Fibroblast of skin of back (primary cell): ENCODE measurements at regions not wholly inside any gene's neighbourhood (a gene's known extent, or its start where the extent isn't known, plus 50 kb on each side); places are given as distances from the start of the nearest gene placed in this dataset.
A peak's percentile ranks its signal among the peaks of the same experiment; 100 is the strongest.

ENCODE experiments used
- DNase-seq: peaks from one replicate; pipeline ENCODE4 v3.0.0-alpha.2; 2013

GRCh38 chr20:21575981-21576740, 62.3 kb upstream of the NKX2-2 start:
- DNase-seq, result no peak

- DNase-seq, result no peak
Measured at GRCh38 chr20:21575167-21575566, 61.3 kb upstream of the NKX2-2 start.

DNA sequence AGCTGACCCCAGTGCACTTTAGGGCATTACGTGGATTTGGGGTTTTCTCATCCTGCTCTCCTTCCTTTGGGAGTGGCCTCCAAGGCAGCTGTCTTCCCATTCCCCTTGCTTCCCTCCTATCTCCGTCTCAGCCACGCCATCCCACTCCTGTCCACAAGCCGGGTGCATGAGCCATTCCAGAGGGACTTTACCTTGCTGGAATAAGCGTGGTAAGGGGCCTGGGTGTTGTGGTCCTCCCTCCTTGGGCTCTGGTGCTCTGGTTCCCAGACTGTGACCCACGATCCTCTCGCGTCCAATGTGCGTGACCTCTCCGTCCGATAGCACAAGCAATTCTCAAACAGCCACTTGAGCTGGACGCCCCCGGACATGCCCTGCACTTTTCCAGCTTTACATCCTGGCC, 60.6 kb upstream of the NKX2-2 start:
- no peak for DNase-seq

- DNase-seq, result no peak
Measured at GRCh38 chr20:21573259-21573658, 59.4 kb upstream of the NKX2-2 start.

DNA sequence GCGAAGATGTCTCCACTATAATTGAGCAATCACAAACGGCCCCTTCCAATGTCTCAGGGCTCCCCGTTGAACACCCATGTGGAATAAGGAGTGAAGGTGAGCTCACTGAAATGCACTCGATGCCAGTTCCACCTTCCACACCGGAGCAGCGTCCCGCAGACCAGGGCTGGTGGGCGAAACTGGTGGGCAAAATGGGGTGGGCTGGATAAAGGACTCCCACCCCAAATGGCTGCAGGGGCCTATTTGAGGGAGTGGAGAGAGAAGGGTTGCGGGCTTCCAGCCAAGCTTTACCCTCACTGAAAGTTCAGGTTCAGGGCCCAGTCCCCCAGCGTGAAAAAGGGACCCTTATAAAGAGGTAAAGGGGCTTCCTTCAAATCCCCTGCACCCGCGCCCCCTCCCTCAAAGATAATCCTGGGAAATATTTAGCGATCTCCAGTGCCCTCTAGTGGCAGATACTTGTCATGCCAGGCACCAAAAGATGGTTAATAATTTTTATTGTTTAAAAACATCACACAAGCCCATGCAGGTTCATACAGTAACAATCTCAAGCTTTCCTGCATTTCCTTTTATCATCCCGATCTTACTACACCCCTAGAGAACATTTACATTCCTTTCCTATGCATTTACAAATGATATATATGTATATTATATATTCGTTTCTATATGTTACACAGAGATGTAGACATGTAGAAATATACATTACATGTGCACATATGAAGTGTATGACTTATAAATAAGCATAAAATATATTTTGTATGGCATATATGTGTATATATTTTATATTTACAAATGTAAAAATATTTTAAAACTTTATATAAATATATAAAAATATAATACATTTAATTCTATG, 58.2 kb upstream of the NKX2-2 start:
- DNase-seq, result peak; percentile 6

GRCh38 chr20:21570285-21570992, 56.6 kb upstream of the NKX2-2 start:
- DNase-seq, result no peak

- no peak for DNase-seq
Measured at GRCh38 chr20:21569586-21569985, 55.7 kb upstream of the NKX2-2 start.

DNA sequence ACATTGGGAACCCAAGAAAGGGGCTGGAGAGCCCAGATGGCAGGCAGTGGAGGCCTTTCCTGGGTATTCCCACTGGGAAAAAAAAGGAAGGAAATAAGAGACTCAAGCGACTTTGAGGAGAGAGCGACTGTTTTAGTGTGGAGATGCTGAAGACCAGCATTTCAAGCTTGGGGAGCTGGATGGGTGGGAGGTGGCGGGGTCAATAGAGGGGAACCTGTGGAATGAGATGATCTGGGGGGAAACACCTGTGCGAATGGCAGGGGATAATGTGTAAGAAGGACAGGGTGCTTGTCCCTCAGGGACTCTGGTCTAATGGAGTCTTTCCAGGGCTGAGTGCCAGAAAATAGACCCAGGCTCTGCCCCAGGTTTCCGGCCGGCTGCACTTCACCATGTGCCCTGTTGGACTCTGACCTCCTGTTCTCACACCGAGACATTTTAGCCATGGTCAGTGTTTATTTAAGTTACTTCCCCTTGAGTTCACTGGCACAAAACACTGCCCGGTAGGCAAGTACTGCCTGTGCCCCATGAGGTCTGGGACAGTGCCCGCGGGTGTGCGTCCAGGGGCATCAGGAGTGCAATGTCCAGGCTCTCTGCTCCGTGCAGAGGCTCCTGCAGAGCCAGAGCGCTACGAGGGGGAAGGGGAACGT, 50.4 kb upstream of the NKX2-2 start:
- DNase-seq, result no peak
